HCT116 (cell line): ENCODE measurements at regions not wholly inside any gene's neighbourhood (a gene's known extent, or its start where the extent isn't known, plus 50 kb on each side); places are given as distances from the start of the nearest gene placed in this dataset.

Experiments
- ATAC-seq: fragments of 200-7000 bp; cut with Tn5 transposase; 2 replicates; pipeline ENCODE4 v1.9.1; 2020; ENCODE audit warnings: mild to moderate bottlenecking, moderate library complexity
- BruUV-seq: library from RNA; stranded (reverse); fragments of 400-500 nt; replicated peaks from 2 replicates; lab custom pipeline; 2021; lab: Mats Ljungman, UMichigan
- CTCF ChIA-PET: fragments of 300-600 bp; sonication (Branson Sonifier 250); formaldehyde crosslinking; loops from one replicate; lab custom pipeline; 2021; ENCODE audit warnings: antibody characterized with exemption; lab: Charles Lee
- POLR2A ChIA-PET: fragments of 300-600, 350-600 bp; sonication (Branson Sonifier 250); formaldehyde crosslinking; loops from one replicate; lab custom pipeline; 2021; ENCODE audit warnings: antibody characterized with exemption; lab: Charles Lee
- RAD21 ChIA-PET, 2 experiments: fragments of 300-600 bp; sonication (Branson Sonifier 250); formaldehyde crosslinking; loops; one replicate each; lab custom pipeline; 2023; ENCODE audit warnings: low total read pairs in 2 of 2; ENCODE audit not compliant: uncharacterized antibody in 2 of 2, unreplicated experiment in 2 of 2, low non-redundant PET in 1 of 2; lab: Charles Lee
- DNase-seq: peaks from one replicate; pipeline ENCODE4 v3.0.0-alpha.2; 2010; ENCODE audit warnings: low read depth, low spot score
- H2AFZ ChIP-seq: fragments of 200-600 bp; shearing (Covaris generic), sonication (generic); 2 replicates; pipeline ENCODE4 v1.6.1; 2017; ENCODE audit warnings: low read depth, mixed run types, mixed read lengths, antibody characterized with exemption, low read length; ENCODE audit not compliant: poor library complexity, severe bottlenecking
- H3K27ac ChIP-seq: 2 replicates; pipeline ENCODE4 v1.5.1; 2012; ENCODE audit warnings: low read depth, low read length
- H3K27me3 ChIP-seq: fragments of 200-600 bp; sonication (generic); 2 replicates; pipeline ENCODE4 v1.6.1; 2016; ENCODE audit warnings: mixed run types, low read length, mixed read lengths; ENCODE audit not compliant: insufficient read depth
- H3K36me3 ChIP-seq, 2 experiments: fragments of 200-500 bp in 1 of 2; fragments of 200-600 bp in 1 of 2; sonication (Bioruptor generic) in 1 of 2; sonication (generic) in 1 of 2; 2 replicates each; pipeline versions ENCODE4 v1.5.1 to v1.6.1; 2014 to 2016; ENCODE audit warnings: low read length in 2 of 2, inconsistent platforms in 1 of 2, mixed read lengths in 1 of 2, mixed run types in 1 of 2; ENCODE audit not compliant: insufficient read depth in 2 of 2, control insufficient read depth in 1 of 2
- H3K4me1 ChIP-seq, 2 experiments: fragments of 200-600 bp in 1 of 2; sonication (generic) in 1 of 2; 2 replicates each; pipeline versions ENCODE4 v1.5.1 to v1.6.1; 2012 to 2017; ENCODE audit warnings: low read length in 2 of 2, inconsistent platforms in 1 of 2, mild to moderate bottlenecking in 1 of 2, mixed read lengths in 1 of 2, mixed run types in 1 of 2, moderate library complexity in 1 of 2; ENCODE audit not compliant: insufficient read depth in 2 of 2, control insufficient read depth in 1 of 2
- H3K4me2 ChIP-seq: fragments of 200-600 bp; sonication (generic); 2 replicates; pipeline ENCODE4 v1.6.1; 2017; ENCODE audit warnings: mixed run types, low read length, mixed read lengths
- H3K4me3 ChIP-seq, 2 experiments: fragments of 200-600 bp in 1 of 2; sonication (generic) in 1 of 2; replicated peaks in 1 of 2; 2 replicates each; pipeline ENCODE4 v1.5.1; 2011 to 2016; ENCODE audit warnings: low read length in 2 of 2, control low read depth in 1 of 2, low read depth in 1 of 2, mild to moderate bottlenecking in 1 of 2, mixed read lengths in 1 of 2, mixed run types in 1 of 2
- H3K79me2 ChIP-seq: fragments of 200-600 bp; sonication (generic); 2 replicates; pipeline ENCODE4 v1.6.1; 2017; ENCODE audit warnings: mild to moderate bottlenecking, mixed run types, low read length, moderate library complexity, mixed read lengths; ENCODE audit not compliant: insufficient read depth
- H3K9ac ChIP-seq: fragments of 200-600 bp; sonication (generic); 2 replicates; pipeline ENCODE4 v1.6.1; 2016; ENCODE audit warnings: low read length, mixed read lengths
- H3K9me2 ChIP-seq: fragments of 200-600 bp; sonication (generic), shearing (Covaris generic); 2 replicates; pipeline ENCODE4 v1.6.1; 2017; ENCODE audit warnings: mixed run types, mild to moderate bottlenecking, moderate library complexity; ENCODE audit not compliant: insufficient read depth
- H3K9me3 ChIP-seq, 2 experiments: fragments of 200-500 bp in 1 of 2; fragments of 200-600 bp in 1 of 2; sonication (Bioruptor generic) in 1 of 2; sonication (generic) in 1 of 2; 2 replicates each; pipeline ENCODE4 v1.6.1; 2014 to 2017; ENCODE audit warnings: low read length in 2 of 2, mixed read lengths in 2 of 2, inconsistent platforms in 1 of 2, low read depth in 1 of 2, mild to moderate bottlenecking in 1 of 2, mixed run types in 1 of 2, moderate library complexity in 1 of 2; ENCODE audit not compliant: control insufficient read depth in 1 of 2, insufficient read depth in 1 of 2
- H4K20me1 ChIP-seq: fragments of 200-600 bp; sonication (generic), shearing (Covaris generic); 2 replicates; pipeline ENCODE4 v1.6.1; 2017; ENCODE audit warnings: mixed run types, mild to moderate bottlenecking, moderate library complexity; ENCODE audit not compliant: insufficient read depth
- ATF3 ChIP-seq: IDR thresholded peaks from 2 replicates; pipeline ENCODE4 v1.6.1; 2012
- FOSL1 ChIP-seq: IDR thresholded peaks from 2 replicates; pipeline ENCODE4 v1.6.1; 2012; ENCODE audit warnings: low read depth
- POLR2AphosphoS5 ChIP-seq: IDR thresholded peaks from 2 replicates; pipeline ENCODE4 v1.6.1; 2011; ENCODE audit warnings: mild to moderate bottlenecking, low read depth, low read length, moderate library complexity
- RAD21 ChIP-seq: IDR thresholded peaks from 2 replicates; pipeline ENCODE4 v1.6.1; 2012; ENCODE audit warnings: low read depth, mild to moderate bottlenecking
- TCF7L2 ChIP-seq: IDR thresholded peaks from 2 replicates; pipeline ENCODE4 v1.7.0; 2011; ENCODE audit warnings: borderline replicate concordance, inconsistent platforms; ENCODE audit not compliant: insufficient read depth, insufficient read length; ENCODE audit errors: extremely low read depth
- ZBTB33 ChIP-seq: IDR thresholded peaks from 2 replicates; pipeline ENCODE4 v1.6.1; 2011; ENCODE audit warnings: mild to moderate bottlenecking, low read length, moderate library complexity; ENCODE audit not compliant: insufficient replicate concordance; ENCODE audit errors: extremely low read depth
- ZFX ChIP-seq: fragments of 450-650 bp; IDR thresholded peaks from 2 replicates; pipeline ENCODE4 v1.6.1; 2017
- intact Hi-C: fragments of 100-400 bp; cut with micrococcal nuclease; formaldehyde crosslinking; loops from 2 replicates; pipeline ENCODE4 v1.10.0; 2022

GRCh38 chr7:156088115-156088514, 275.9 kb upstream of the SHH start (continued):
- TF ChIP-seq POLR2AphosphoS5, result no peak
- TF ChIP-seq TCF7L2, result no peak
- TF ChIP-seq, all 23 proteins: peak for 0

- H4K20me1 ChIP-seq, result no peaks in the 10 kb centered on the region
- no peak for ATAC-seq
- H2AFZ ChIP-seq, result no peak overlapping the region
- DNase-seq, result no peak
- ChIA-PET RAD21 (no interaction called here), POLR2A (no interaction called here), CTCF (no interaction called here)
- intact Hi-C loops, result no loop called here
- no peak overlapping the region for H3K4me2 ChIP-seq
- TF ChIP-seq FOSL1, result no peak
- TF ChIP-seq RAD21, result no peak
- TF ChIP-seq ZBTB33, result no peak
- TF ChIP-seq ATF3, result no peak
- no peak for TF ChIP-seq ZFX
- BruUV-seq, result no TSS peak
- H3K4me3 ChIP-seq, result no peak overlapping the region
- H3K36me3 ChIP-seq, result no peaks in the 10 kb centered on the region
- H3K9me2 ChIP-seq, result no peaks in the 10 kb centered on the region
- no peaks in the 10 kb centered on the region for H3K4me1 ChIP-seq
- H3K27me3 ChIP-seq, result no peaks in the 10 kb centered on the region
- no peak overlapping the region for H3K9ac ChIP-seq
- H3K9me3 ChIP-seq, result no peaks in the 10 kb centered on the region
- H3K27ac ChIP-seq, result no peak overlapping the region
- no peaks in the 10 kb centered on the region for H3K79me2 ChIP-seq
Observed at GRCh38 chr7:156082048-156083040, 270.1 kb upstream of the SHH start.
